Choroid plexus epithelial cell (primary cell): ENCODE measurements at regions not wholly inside any gene's neighbourhood (a gene's known extent, or its start where the extent isn't known, plus 50 kb on each side); places are given as distances from the start of the nearest gene placed in this dataset.

Source experiments
- DNase-seq: peaks from one replicate; pipeline ENCODE4 v3.0.0-alpha.2; 2010; ENCODE audit warnings: low read depth
- H3K4me3 ChIP-seq: 2 replicates; pipeline ENCODE4 v1.5.1; 2011; ENCODE audit warnings: low read depth, mild to moderate bottlenecking, control low read depth, low read length, moderate library complexity
- CTCF ChIP-seq: conservative IDR thresholded peaks from 2 replicates; pipeline ENCODE4 v1.5.1; 2011; ENCODE audit warnings: low read depth, mild to moderate bottlenecking, control low read depth, inconsistent platforms, low read length, moderate library complexity

DNA sequence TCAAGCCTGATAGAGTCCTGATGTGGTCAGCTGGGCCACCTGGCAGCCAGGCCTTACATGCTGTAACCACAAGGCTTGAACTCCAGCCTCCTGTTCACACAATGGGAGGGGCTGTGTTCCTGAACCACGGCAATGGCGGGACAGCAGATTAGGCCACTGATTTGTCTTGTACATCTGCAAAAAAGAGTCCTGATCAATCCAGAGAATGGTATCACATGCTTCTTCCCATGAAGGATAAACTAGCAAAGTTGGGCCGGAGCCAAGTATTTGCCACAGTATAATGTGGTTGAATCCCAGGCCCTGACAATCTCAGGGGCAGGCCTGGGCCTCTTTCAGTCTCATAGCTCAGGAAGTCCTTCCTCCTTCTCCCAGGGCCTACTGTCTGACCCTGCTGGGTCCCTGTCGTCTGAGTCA lies 2182.5 kb upstream of the AGA start:
- peak; percentile 15 for DNase-seq
- H3K4me3 ChIP-seq: no peak overlapping the region
- no peak for TF ChIP-seq CTCF

- no peak for TF ChIP-seq CTCF
- DNase-seq: peak; percentile 22
Measured at GRCh38 chr4:179625406-179625805, 2183.2 kb upstream of the AGA start.

GRCh38 chr4:179626687-179627086 lies 2184.4 kb upstream of the AGA start:
- no peak for DNase-seq
- H3K4me3 ChIP-seq: no peak overlapping the region
- no peak for TF ChIP-seq CTCF

More at GRCh38 chr4:179625406-179625805, 2183.2 kb upstream of the AGA start:
- no peak overlapping the region for H3K4me3 ChIP-seq

GRCh38 chr4:179631321-179631720 lies 2189.1 kb upstream of the AGA start:
- DNase-seq: no peak
- no peak overlapping the region for H3K4me3 ChIP-seq
- no peak for TF ChIP-seq CTCF

- H3K4me3 ChIP-seq: no peak overlapping the region
- no peak for TF ChIP-seq CTCF
- no peak for DNase-seq
Measured at GRCh38 chr4:179634862-179635261, 2192.6 kb upstream of the AGA start.

GRCh38 chr4:179662522-179662921 lies 2220.3 kb upstream of the AGA start:
- H3K4me3 ChIP-seq: no peak overlapping the region
- peak; percentile 0 for DNase-seq
- TF ChIP-seq CTCF: no peak

GRCh38 chr4:179663641-179664429 lies 2221.6 kb upstream of the AGA start:
- no peak for TF ChIP-seq CTCF
- no peak for DNase-seq

More at GRCh38 chr4:179663641-179664429, 2221.6 kb upstream of the AGA start:
- no peak overlapping the region for H3K4me3 ChIP-seq
